DOHH2 (cell line): ENCODE measurements at regions not wholly inside any gene's neighbourhood (a gene's known extent, or its start where the extent isn't known, plus 50 kb on each side); places are given as distances from the start of the nearest gene placed in this dataset.

Experiments used
- EZH2phosphoT487 ChIP-seq: fragments of 200-600 bp; sonication (generic); IDR thresholded peaks from 2 replicates; pipeline ENCODE4 v1.6.1; 2017; ENCODE audit warnings: borderline replicate concordance, mild to moderate bottlenecking, antibody characterized with exemption, low read length, moderate library complexity, mixed read lengths
- TF ChIP-seq, protein P1 (sequence below): fragments of 200-600 bp; sonication (generic); IDR thresholded peaks from one replicate; pipeline ENCODE4 v1.5.1; 2014; ENCODE audit warnings: antibody characterized with exemption, mild to moderate bottlenecking, low read depth, low read length; ENCODE audit not compliant: poor library complexity, severe bottlenecking

DNA sequence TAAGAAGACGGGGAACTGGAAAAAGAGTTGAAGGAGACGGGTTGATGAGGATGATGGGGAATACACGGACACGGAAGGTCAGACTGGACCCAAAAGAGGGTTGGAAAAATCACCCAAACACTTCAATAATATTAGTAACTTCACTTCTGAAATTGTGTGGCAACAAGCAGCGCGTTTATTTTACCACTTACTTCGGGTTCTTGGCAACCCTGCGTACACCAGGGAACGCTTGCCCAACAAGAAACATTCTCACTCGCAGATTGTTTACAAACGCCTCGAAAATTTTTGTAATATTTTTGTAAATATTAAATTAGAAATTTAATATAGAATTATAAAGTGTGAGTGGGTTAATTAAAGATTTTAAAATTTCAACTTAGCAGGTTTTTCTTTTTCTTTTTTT lies 99.5 kb downstream of the CEBPB start:
- TF ChIP-seq, protein P1, sequence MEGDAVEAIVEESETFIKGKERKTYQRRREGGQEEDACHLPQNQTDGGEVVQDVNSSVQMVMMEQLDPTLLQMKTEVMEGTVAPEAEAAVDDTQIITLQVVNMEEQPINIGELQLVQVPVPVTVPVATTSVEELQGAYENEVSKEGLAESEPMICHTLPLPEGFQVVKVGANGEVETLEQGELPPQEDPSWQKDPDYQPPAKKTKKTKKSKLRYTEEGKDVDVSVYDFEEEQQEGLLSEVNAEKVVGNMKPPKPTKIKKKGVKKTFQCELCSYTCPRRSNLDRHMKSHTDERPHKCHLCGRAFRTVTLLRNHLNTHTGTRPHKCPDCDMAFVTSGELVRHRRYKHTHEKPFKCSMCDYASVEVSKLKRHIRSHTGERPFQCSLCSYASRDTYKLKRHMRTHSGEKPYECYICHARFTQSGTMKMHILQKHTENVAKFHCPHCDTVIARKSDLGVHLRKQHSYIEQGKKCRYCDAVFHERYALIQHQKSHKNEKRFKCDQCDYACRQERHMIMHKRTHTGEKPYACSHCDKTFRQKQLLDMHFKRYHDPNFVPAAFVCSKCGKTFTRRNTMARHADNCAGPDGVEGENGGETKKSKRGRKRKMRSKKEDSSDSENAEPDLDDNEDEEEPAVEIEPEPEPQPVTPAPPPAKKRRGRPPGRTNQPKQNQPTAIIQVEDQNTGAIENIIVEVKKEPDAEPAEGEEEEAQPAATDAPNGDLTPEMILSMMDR: no peak
- no peak for TF ChIP-seq EZH2phosphoT487
